Muscle of arm (tissue), 1 donor: ENCODE measurements at regions not wholly inside any gene's neighbourhood (a gene's known extent, or its start where the extent isn't known, plus 50 kb on each side); places are given as distances from the start of the nearest gene placed in this dataset.
A peak's percentile ranks its signal among the peaks of the same experiment; 100 is the strongest.
"Not testable (repeated sequence)": the region's sequence is repeated elsewhere in the genome, so short reads cannot be mapped to it uniquely, and the experiment has no call there.

ENCODE experiments used
- DNase-seq: peaks from one replicate; pipeline ENCODE4 v3.0.0-alpha.2; 2013

- DNase-seq = not testable (repeated sequence)
These were observed 161.0 kb downstream of the ADRA2C start for GRCh38 chr4:3926969-3927755.

GRCh38 chr4:3929431-3929830, 163.2 kb downstream of the ADRA2C start:
- DNase-seq = not testable (repeated sequence)

- DNase-seq = not testable (repeated sequence)
These were observed 166.5 kb downstream of the ADRA2C start for GRCh38 chr4:3932734-3933133.

- DNase-seq = not testable (repeated sequence)
These were observed 169.2 kb downstream of the ADRA2C start for GRCh38 chr4:3935406-3935805.

- no peak for DNase-seq
These were observed 170.0 kb downstream of the ADRA2C start for GRCh38 chr4:3936184-3936583.

GRCh38 chr4:3937849-3938562, 171.8 kb downstream of the ADRA2C start:
- not testable (repeated sequence) for DNase-seq

- not testable (repeated sequence) for DNase-seq
These were observed 172.5 kb downstream of the ADRA2C start for GRCh38 chr4:3938676-3939075.

GRCh38 chr4:3939954-3940591, 173.9 kb downstream of the ADRA2C start:
- not testable (repeated sequence) for DNase-seq

GRCh38 chr4:3941735-3942522, 175.7 kb downstream of the ADRA2C start:
- not testable (repeated sequence) for DNase-seq

GRCh38 chr4:3942569-3942971, 176.4 kb downstream of the ADRA2C start:
- DNase-seq = not testable (repeated sequence)

- not testable (repeated sequence) for DNase-seq
These were observed 176.9 kb downstream of the ADRA2C start for GRCh38 chr4:3943051-3943450.

GRCh38 chr4:3945511-3946290, 179.5 kb downstream of the ADRA2C start:
- DNase-seq = no peak

GRCh38 chr4:3946553-3946952, 180.4 kb downstream of the ADRA2C start:
- DNase-seq = not testable (repeated sequence)

- not testable (repeated sequence) for DNase-seq
These were observed 181.6 kb downstream of the ADRA2C start for GRCh38 chr4:3947761-3948160.

GRCh38 chr4:3948210-3948609, 182.0 kb downstream of the ADRA2C start:
- not testable (repeated sequence) for DNase-seq

- DNase-seq = not testable (repeated sequence)
These were observed 183.7 kb downstream of the ADRA2C start for GRCh38 chr4:3949916-3950315.

- DNase-seq = not testable (repeated sequence)
These were observed 186.4 kb downstream of the ADRA2C start for GRCh38 chr4:3952443-3953139.

- DNase-seq = not testable (repeated sequence)
These were observed 186.9 kb downstream of the ADRA2C start for GRCh38 chr4:3953140-3953489.

- DNase-seq = peak; percentile 56
These were observed 188.5 kb downstream of the ADRA2C start for GRCh38 chr4:3954540-3955320.
